Right lobe of liver (tissue), 4 donors: ENCODE measurements at regions not wholly inside any gene's neighbourhood (a gene's known extent, or its start where the extent isn't known, plus 50 kb on each side); places are given as distances from the start of the nearest gene placed in this dataset.

Experiments
- POLR2A ChIP-seq: fragments of 450-650 bp; IDR thresholded peaks from one replicate; pipeline ENCODE4 v1.6.1; 2017; ENCODE audit warnings: antibody characterized with exemption, mild to moderate bottlenecking
- TF ChIP-seq, protein P1 (sequence below), 4 donors: fragments of 200-600 bp in 3 of 4; fragments of 450-650 bp in 1 of 4; IDR thresholded peaks; one replicate each; pipeline versions ENCODE4 v1.5.1 to v1.8.0; 2016 to 2022; ENCODE audit warnings: antibody characterized with exemption in 4 of 4, mild to moderate bottlenecking in 2 of 4
- donor health status: DM: no; HTN: no; CAD: no.
- donor health status: DM: no; HTN: no; CAD: no.
- donor health status: DM: no; HTN: yes; CAD: no.

DNA sequence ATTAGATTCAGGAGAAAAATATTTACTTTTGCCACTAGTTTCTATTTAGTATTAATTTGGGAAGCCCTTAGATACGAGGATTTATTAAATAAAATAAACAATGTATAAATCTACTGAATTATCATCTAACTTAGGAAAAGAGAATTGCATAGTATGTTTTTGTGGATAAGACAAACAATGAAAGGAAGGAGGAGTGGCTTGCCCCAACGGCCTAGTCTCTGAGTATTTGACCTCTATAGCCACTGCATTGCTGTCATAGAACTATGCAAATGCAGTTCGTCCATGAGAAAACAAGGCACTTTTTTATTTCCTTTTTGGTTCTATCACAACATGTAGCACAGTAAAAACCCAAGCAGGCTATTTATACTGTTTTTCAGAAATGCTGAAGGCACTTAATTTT, 321.2 kb upstream of the CCNH start:
- TF ChIP-seq, protein P1, sequence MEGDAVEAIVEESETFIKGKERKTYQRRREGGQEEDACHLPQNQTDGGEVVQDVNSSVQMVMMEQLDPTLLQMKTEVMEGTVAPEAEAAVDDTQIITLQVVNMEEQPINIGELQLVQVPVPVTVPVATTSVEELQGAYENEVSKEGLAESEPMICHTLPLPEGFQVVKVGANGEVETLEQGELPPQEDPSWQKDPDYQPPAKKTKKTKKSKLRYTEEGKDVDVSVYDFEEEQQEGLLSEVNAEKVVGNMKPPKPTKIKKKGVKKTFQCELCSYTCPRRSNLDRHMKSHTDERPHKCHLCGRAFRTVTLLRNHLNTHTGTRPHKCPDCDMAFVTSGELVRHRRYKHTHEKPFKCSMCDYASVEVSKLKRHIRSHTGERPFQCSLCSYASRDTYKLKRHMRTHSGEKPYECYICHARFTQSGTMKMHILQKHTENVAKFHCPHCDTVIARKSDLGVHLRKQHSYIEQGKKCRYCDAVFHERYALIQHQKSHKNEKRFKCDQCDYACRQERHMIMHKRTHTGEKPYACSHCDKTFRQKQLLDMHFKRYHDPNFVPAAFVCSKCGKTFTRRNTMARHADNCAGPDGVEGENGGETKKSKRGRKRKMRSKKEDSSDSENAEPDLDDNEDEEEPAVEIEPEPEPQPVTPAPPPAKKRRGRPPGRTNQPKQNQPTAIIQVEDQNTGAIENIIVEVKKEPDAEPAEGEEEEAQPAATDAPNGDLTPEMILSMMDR (IDR thresholded peaks at IDR 0.05), result no peak
- TF ChIP-seq POLR2A, result no peak
